HG03103 (cell line): ENCODE measurements at regions not wholly inside any gene's neighbourhood (a gene's known extent, or its start where the extent isn't known, plus 50 kb on each side); places are given as distances from the start of the nearest gene placed in this dataset.

Experiments used
- ATAC-seq: cut with Tn5 transposase; IDR thresholded peaks from one replicate; pipeline ENCODE4 v1.9.1; 2021; ENCODE audit warnings: low read depth; ENCODE audit not compliant: unreplicated experiment

DNA sequence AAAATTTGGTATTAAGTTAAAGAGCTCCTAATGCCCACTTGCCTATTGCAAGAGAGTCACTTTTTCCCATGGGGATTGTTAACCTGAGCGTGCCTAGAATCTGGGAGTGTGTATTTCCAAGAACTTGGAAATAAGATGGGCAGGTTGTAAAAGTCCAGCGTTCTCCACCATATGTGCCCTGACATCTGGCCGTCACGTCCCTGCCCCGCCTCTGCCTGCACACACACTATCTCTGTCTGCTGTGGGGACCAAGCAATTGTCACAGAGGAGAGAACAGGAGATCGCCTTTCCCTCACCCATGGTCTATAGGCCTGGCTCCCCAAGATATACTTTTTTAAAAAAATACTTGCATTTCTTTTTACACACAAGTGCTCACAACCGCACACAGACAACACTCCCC, 396.5 kb upstream of the PFKP start:
- ATAC-seq = no peak

DNA sequence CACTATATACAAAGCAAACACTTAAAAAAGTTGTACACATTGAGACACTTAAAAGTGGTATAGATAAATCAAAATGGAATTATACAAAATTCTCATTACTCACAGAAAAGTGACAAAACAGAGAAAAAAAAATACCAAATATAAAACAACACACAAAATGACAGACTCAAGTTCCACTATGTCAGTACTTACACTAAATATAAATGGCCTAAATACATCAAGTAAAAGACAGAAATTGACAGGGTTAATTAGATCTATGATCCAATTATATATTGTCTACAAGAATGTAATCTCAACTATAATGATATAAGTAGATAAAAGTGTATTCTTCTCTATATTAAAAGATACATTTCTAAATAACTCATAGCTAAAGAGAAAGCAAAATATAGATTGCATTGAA, 401.6 kb upstream of the PFKP start:
- no peak for ATAC-seq

DNA sequence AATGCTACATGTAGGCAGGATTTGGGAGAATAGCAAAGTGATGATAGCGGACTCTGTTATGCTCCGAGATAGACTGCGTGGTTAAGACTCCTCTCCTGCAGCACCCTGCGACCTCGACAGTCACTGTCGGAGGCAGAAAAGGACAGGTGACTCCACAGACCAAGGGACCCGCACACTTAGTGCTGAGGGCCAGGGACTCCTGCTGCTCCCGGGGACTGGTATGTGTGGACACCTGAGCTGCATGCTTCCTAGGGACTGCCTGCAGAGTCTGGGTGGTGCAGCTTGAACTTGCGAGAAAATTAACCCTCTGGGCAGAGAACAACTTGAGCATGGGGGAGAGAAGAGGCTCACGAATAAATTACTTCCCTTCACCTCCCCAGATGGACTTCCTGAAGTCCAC, 407.1 kb upstream of the PFKP start:
- no peak for ATAC-seq

DNA sequence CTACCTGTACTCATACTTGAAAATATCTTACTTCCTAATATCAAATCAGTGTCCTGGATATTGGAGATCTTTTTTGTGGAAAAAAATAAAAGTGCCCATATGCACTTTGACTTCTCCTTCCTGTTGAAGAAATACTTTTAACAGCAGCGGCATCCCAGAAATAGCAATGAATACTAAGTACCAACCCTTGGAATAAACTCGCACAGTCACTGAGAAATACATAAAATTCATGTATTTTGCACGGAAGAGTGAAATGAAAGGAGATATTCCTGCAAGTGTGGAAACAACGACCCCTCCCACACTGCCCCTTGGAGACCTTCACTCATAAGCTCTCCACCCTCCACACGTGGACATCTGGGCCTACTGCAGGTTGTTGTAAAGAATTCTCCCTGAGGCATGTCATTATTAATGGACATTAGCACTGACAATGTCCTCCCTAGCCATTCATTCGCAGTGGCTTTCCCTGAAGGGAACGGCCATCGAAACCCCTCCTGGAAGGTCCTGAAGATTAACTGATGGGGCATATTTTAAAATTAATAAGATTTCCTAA, 407.6 kb upstream of the PFKP start:
- ATAC-seq = no peak

DNA sequence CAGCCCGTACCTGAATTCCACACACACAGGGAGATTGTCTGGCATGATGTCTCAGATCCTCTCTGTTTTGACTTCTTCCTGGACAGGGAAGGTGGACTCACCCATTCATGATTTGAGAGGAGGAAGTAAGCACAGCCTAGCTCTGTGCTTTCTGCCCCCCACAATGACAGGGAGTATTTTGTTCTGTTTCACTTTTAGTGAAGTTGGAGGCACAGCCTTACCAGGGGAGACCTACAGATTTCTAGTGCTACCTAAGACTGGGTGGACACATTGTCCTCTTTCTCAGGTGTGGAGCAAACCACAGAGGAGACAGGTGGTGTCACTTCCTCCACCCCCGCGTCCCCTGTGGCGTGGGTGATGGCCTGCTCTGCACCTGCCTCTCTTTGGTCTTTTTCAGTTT, 408.6 kb upstream of the PFKP start:
- ATAC-seq = no peak

DNA sequence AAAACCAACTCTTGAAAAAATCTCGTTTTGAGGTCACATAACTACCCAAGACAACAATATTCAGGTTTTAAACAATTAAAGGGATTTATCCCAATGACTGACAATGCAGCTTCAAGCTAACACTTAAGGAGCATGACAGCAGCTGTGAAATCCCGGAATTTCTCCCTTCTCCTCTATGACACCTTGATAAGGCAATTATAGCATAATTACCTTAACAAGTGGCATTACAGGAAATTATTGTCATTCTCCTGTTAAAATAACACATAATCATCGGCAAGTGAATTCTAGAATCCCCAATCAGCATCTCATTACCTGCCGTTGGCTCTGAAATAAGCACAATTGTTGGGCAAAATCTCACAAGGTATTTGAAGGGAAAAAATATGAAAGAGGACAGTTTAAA, 417.0 kb upstream of the PFKP start:
- no peak for ATAC-seq

DNA sequence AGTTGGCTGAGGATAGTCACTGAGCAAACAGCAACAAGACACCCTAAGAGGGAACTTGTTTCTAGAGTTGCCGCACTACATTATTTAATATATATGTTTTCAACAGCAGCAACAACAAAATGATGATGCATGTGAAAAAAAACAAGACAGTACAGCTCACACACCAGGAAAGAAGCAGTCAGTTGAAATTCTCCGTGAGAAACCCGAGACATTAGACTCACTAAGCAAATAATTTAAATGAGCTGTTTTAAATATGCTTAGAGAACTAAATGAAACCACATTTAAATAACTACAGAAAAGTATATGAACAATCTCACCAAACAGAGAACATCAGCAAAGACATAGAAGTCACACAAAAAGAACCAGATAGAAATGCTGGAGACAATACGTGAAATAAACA, 426.3 kb upstream of the PFKP start:
- no peak for ATAC-seq

DNA sequence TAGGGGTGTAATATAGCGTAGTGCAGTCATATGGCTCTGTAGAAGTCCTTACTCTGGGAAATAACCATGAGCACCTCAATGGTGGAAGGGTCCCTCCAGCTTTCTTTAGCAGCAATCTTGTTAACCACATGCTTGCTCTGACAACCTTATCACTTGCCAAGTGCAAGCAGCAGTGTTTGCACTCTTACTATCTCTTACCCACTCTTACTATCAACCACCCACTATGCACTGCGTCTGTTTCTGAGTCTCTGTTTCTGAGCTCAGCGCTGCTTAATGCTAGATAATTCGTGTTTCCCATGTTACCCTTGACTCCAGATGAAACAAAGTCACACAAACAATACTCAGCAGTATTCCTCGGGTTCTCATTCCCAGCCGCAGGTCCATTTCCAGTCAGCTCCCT, 433.7 kb upstream of the PFKP start:
- no peak for ATAC-seq

DNA sequence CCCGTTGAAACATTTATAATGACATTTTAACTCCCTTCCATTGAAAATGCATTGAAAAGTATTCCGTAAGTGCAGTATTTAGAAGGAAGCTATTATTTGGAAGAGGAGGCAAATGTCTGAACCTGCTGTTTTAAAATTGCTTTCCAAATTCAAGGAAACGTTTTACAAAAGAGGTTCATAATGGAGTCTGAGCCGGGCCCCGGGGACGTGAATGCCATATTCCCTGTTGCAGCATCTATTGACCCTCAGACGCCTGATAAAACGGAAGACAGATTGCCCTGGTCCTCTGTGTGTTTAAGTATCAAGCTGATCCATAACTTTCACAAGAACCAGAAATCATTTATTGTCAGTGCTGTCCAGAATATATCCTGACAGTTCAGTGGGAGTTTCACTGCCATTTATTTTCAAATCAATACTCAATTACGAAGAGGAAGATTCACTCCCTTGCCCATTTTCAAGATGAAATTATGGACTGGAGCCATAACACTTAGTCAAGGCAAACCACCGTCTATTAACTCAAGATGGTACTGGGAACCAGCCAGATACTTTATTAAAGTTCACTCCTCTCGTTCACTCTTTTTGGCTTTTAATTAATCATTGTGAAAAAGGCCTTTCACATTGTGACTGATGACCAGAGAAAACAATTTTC, 435.7 kb upstream of the PFKP start:
- ATAC-seq = no peak

DNA sequence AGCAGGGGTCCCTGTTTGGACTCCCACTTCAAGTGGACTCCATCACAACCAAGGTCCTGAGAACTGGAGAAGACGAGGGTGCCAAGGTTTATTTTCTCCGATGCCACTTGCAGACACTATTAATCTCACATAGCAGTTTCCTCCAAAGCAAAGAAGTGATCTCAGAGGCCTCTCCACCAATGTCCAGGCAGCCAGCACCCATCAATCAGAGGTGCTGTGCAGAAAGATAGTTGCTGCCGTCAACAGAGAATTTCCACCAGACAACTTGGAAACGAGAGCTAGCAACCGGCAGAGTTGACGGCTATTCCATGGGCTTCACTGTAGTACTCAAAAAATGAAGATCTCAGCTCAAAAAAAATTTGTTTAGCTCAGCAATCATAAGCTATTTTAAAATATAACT, 438.6 kb upstream of the PFKP start:
- no peak for ATAC-seq

DNA sequence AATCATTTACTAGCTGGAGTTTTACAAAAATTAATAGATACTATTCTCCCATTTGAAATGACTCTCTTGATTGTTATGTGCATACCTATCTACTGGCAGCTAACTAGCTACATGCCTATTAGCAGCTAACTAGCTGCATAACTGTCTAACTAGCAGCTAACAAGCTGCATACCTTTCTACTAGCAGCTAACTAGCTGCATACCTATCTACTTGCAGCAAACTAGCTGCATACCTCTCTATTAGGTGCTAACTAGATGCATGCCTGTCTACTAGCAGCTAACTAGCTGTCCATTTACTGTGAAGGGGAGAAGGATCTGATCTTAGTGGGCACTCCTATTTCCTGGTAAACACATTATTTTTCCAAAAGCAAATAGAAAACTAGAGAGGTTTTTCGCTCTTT, 439.4 kb upstream of the PFKP start:
- no peak for ATAC-seq

DNA sequence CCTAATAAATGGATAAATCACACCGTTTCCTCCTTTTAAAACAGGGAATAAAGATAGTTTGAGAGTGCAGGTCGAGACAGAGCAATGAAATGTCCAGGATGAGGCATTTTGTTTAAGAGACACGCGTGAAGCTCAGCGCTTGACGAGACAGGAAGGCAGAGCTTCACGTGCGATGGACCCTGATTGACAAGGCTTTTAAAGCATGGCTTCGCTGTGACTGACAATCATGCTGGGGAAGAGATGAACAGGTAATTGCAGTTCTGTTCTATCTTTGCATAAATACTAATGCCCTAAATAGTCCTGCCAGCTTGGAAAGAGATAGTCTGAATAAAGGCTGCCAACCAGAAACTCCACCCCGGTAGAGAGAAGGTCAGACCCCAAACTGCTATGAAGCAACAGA, 442.3 kb upstream of the PFKP start:
- ATAC-seq = no peak

DNA sequence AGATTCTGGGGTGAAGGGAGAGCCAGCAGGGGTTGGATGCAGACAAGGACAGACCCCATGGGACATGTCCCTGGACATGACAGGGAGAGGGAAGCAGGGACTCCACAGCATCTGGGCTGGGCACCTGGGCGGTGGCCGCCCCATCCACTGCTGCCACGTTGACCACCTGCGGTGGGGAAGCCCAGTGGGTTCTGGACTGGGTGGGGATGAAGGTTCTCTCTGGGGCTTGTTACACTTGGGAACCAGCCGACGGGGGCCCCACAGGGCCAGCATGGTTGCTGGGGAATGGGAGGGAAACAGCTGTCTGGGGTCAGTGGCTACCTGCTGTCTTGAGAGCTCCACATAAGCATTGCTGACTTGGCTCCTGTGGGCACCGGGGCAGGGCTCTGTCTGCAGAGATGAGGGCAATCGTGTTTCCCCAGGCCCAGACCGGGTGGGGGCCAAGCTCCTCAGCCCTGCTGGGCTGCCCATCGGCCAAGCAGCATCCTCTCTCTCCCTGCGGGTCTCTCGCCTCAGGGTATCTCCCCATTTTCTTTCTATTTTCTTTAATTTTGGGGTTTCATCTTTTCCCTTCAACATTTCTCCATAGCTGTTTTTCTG, 443.6 kb upstream of the PFKP start:
- ATAC-seq = no peak

DNA sequence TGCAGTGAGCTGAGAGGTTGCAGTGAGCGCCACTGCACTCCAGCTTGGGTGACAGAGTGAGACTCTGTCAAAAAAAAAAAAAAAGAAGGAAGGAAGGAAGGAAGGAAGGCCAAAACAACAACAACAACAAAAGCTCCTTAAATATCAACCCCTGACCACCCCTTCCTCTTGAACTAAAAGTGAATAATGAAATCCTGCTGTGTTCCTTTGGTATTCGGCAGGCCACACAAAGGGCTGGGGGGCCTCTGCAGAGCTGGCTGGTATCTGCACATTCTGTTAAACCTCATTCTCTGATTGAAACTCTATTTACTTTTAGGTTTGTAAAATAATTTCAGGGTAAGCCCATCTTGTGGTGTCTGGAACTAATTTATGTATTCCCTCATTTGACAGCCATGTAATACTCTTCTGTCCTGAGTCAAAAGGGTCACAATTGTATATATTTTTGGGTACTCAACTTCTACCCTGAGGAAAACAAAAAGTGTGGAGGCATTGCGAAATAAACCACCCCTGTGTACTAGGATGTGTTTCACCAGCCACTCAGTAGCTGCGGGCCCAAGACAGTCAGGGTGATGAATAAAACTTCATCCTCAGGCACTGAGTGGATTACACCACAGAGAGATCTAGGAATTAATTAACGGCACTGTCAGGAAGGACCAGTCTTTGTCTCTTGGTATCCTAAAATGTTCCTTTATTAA, 446.4 kb upstream of the PFKP start:
- no peak for ATAC-seq

DNA sequence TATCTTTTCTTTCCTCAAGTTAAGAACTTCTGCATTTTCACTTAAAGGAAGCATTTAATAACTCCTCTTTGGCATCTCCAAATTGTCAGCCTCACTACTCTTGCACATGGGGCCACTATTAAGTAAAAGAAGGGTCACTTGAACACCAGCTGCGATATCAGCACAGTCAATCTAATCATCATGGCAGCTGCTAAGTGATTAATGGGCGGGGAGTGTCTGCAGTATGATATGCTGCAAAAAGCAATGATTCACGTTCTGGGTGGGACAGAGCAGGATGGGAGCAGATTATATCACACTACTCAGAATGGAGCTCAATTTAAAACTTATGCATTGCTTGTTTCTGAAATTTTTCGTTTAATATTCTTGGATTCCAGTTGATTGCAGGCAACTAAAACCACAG, 447.4 kb upstream of the PFKP start:
- ATAC-seq = no peak

DNA sequence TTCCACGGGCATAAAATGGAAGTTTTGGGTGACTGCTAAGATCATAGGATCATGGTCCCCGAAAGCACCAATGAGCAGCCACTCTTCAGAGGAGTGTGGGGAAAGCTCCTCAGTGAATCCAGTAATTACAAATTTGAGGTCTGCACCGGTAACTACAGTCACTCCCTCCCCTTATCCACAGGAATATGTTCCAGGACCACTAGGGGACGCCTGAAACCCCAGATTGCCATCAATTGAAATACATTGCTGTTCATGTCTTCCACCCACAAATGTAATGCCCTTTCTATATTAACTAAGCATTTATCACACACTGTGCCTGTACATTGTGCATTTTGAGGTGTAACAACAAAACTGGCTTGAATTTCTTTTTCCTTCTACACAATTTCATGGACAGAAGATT, 447.9 kb upstream of the PFKP start:
- no peak for ATAC-seq

DNA sequence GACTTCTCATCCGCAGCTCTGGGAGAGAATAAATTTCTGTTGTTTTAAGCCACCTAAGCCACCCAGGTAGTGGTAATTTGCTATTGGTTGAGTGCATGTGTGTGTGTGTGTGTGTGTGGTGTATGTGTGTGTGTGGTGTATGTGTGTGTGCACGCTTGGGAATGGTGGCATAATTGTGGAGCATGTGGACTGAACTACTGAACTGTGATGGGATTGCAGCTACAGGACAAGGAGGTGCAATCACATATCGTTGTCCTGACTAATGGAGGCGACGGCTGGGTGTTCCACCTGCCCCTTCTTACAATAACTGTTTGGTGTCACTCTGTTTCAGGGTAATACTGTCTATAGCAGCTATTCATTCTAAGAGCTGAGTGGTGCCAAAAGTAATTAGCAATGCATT, 448.7 kb upstream of the PFKP start:
- ATAC-seq = no peak

DNA sequence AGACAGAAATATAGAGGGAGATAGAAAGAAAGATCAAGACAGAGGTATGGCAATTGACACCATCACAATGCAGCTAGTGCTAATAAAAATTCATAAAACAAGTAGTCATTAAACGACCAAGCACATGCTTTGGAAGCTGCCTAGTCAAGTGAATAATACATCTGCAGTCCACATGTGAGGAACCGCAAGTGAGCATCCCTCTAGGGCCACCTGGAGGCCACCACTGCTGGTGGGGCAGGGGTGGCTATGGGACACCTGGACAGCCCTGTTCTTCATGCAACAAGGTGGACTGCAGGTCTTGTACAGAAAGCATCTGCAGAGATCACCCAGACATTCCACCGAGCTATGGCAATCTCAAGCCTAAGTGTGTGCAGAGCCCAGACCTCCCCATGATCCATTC, 451.1 kb upstream of the PFKP start:
- no peak for ATAC-seq

DNA sequence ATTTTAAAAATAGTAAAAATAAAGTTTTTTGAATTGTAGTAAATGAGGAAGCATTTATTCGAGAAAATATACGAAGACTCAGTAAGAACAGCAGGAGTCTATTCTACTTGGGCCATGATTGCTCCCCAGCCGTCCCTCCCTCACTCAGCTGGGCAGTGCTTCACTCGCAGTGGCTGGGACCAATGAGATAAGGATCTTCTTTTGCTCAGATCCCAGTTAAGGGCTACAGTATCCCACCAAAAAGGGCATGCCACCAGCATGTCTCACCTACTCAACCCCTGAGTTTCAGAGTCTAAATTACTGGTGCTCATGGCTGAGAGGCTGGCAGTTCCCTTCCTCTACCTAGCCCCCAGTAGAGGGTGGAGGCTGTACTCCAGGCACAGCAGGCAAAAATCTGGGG, 455.7 kb upstream of the PFKP start:
- no peak for ATAC-seq

DNA sequence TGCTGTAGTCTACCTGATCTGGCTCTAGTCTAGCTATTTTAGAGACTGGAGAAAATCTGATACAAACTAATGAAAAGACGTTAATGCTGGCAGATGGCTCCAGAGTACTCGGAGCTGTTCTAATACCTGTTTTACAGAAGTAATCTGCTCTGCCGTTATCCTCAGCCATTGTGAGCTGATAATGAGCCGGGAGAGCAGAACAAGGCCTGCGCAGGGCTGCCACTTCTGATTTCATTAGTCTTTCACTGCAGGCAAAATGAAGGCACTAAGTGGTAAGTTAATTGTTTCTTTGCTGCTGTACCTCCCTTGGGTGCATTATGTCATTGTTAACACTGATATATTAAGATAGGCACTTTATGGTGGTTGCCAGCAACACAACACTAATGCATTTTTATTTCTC, 456.4 kb upstream of the PFKP start:
- no peak for ATAC-seq

DNA sequence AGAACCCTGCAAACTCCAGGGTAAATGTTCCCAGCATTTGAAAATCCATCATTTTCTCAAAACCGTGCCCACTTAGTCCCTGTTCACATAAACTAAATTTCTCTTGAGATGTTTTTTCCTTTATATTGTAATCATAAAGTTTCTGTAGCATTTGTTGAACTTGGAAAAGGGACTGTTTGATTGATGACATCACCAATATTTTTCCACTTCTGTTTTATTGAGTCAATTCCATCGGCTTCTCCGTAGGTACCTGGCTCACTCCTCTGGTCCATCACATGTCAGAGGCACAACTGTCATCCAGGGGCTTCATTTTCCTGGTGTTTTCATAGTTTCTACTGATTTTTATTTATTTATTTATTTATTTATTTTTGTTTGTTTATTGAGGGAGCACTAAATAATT, 462.5 kb upstream of the PFKP start:
- ATAC-seq = no peak

DNA sequence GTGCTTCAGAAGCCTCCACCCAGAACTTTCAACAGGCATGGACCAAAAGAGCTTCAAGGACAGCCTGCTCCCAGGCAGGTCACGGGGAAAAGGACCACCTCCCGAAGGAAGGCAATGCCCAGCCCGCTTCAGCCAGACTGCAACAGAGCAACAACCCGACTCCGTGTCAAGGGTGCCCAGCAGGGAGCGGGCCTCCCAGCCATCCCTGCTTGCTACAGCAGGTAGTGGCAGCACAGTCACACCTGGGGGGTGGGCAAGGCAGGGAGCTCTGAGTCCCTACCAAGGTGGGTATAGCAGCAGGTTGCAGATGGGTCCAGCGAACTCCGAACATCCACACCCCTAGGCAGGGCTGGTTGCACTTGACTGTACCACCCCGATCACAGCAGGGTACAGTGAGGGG, 467.8 kb upstream of the PFKP start:
- ATAC-seq = no peak
